ENCODE measurements at regions not wholly inside any gene's neighbourhood (a gene's known extent, or its start where the extent isn't known, plus 50 kb on each side); places are given as distances from the start of the nearest gene placed in this dataset.

DNA sequence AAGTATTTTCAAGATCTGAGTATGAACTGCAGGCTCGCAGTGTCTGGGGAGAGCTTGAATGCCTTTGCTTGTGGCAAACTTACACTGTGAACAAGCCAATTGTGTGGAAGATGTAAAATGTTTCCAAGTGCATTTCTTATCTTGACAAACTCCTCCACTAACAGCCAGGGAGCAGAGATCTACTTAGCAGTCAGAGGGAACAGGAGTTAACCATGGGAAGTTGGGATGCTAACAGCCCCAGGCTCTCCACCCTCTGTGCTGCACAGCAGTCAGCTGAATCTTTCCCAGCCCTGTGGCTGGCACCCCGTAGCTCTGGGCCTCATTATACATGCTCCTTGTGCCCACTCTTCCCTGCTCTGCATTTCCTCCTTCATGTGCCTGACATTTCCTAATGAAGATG, 450.2 kb downstream of the TSN start:
- Histone ChIP-seq H3K27ac (ENCODE audit: extremely low read depth, low read depth, low read length) (no peak overlapping the region), H3K4me3 (no peak overlapping the region), H3K4me2 (ENCODE audit: insufficient read depth, low read length) (no peak overlapping the region), H3K9me1 (ENCODE audit: control insufficient read depth, insufficient read depth, low read length) (no peaks in the 10 kb centered on the region), H3K27me3 (ENCODE audit: control insufficient read depth in 2 of 2, insufficient read depth in 2 of 2, low read length in 2 of 2) (no peaks in the 10 kb centered on the region), H3K4me1 (replicated peaks in 1 of 2; ENCODE audit: control insufficient read depth in 2 of 2, insufficient read depth in 2 of 2, low read length in 2 of 2) (no peaks in the 10 kb centered on the region), H4K20me1 (replicated peaks; ENCODE audit: control insufficient read depth, insufficient read depth, low read length) (no peaks in the 10 kb centered on the region), H3K9me3 (replicated peaks; ENCODE audit: control insufficient read depth, insufficient read depth, low read depth, low read length) (no peaks in the 10 kb centered on the region), H3K36me3 (ENCODE audit: control insufficient read depth, insufficient read depth, low read length) (no peaks in the 10 kb centered on the region), H3K79me2 (ENCODE audit: control insufficient read depth, insufficient read depth, low read length) (no peaks in the 10 kb centered on the region), H2AFZ (ENCODE audit: low read depth, low read length) (no peak overlapping the region), H3K9ac (ENCODE audit: insufficient read depth in 1 of 2, low read depth in 2 of 2, low read length in 2 of 2) (no peak overlapping the region)
- ChIA-PET POLR2A (no interaction called here), CTCF (ENCODE audit: low intra/inter-chr PET ratio) (no interaction called here)
- FAIRE-seq = no peak
- ATAC-seq = no peak
- no peak for DNase-seq (ENCODE audit: extremely low read depth in 1 of 4, low spot score in 3 of 4)
- intact Hi-C loops (cut with micrococcal nuclease) (no loop called here), in situ Hi-C loops (cut with MboI) (no loop called here)
- 0% methylated on average over 2 of the region's 2 CpGs for WGBS (ENCODE audit: insufficient coverage, low coverage, missing lambda C conversion rate)
- TF ChIP-seq, protein P1, sequence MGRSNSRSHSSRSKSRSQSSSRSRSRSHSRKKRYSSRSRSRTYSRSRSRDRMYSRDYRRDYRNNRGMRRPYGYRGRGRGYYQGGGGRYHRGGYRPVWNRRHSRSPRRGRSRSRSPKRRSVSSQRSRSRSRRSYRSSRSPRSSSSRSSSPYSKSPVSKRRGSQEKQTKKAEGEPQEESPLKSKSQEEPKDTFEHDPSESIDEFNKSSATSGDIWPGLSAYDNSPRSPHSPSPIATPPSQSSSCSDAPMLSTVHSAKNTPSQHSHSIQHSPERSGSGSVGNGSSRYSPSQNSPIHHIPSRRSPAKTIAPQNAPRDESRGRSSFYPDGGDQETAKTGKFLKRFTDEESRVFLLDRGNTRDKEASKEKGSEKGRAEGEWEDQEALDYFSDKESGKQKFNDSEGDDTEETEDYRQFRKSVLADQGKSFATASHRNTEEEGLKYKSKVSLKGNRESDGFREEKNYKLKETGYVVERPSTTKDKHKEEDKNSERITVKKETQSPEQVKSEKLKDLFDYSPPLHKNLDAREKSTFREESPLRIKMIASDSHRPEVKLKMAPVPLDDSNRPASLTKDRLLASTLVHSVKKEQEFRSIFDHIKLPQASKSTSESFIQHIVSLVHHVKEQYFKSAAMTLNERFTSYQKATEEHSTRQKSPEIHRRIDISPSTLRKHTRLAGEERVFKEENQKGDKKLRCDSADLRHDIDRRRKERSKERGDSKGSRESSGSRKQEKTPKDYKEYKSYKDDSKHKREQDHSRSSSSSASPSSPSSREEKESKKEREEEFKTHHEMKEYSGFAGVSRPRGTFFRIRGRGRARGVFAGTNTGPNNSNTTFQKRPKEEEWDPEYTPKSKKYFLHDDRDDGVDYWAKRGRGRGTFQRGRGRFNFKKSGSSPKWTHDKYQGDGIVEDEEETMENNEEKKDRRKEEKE (IDR thresholded peaks at IDR 0.05; ENCODE audit: borderline replicate concordance in 1 of 2, control insufficient read depth in 1 of 2, low read depth in 2 of 2, low read length in 1 of 2) = no peak
- TF ChIP-seq SIN3B (IDR thresholded peaks at IDR 0.05; ENCODE audit: low read depth) (no peak), FUS (optimal IDR thresholded peaks at IDR 0.05; ENCODE audit: low read depth, low read length) (no peak)
- no TSS peak for BruUV-seq (replicated peaks)

DNA sequence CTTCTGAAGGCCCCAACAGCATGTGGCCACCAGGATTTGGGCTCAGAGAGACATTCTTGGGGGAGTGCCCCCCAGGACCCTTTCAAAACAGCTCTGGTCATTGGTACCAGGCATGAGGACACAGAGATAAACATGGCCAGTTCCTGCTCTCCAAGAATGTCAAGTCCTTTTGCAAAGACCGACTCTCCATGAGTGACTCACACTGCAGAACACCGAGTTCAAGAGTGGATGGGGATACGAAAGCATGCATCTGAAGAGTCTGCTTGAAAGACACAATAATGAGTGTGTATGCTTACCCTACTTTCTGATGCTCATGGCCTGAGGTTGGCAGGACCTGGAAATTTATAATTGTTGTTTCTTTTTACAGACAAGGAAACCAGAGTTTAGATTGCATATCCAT, 450.6 kb downstream of the TSN start:
- TF ChIP-seq ZNF696 (CRISPR knock-in tag; conservative IDR thresholded peaks at IDR 0.05) = no peak
- no peak for TF ChIP-seq XRCC5 (IDR thresholded peaks at IDR 0.05; ENCODE audit: low read depth, low read length)
- TF ChIP-seq, protein P2, sequence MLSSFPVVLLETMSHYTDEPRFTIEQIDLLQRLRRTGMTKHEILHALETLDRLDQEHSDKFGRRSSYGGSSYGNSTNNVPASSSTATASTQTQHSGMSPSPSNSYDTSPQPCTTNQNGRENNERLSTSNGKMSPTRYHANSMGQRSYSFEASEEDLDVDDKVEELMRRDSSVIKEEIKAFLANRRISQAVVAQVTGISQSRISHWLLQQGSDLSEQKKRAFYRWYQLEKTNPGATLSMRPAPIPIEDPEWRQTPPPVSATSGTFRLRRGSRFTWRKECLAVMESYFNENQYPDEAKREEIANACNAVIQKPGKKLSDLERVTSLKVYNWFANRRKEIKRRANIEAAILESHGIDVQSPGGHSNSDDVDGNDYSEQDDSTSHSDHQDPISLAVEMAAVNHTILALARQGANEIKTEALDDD (IDR thresholded peaks at IDR 0.05) = no peak
- POLR2A ChIA-PET = no interaction called here
- Histone ChIP-seq H3K9me3 (replicated peaks; ENCODE audit: control insufficient read depth, insufficient read depth, low read depth, low read length) (no peaks in the 10 kb centered on the region), H3K27ac (ENCODE audit: extremely low read depth, low read depth, low read length) (no peak overlapping the region), H3K4me2 (ENCODE audit: insufficient read depth, low read length) (no peak overlapping the region), H3K4me3 (no peak overlapping the region), H3K9me1 (ENCODE audit: control insufficient read depth, insufficient read depth, low read length) (no peaks in the 10 kb centered on the region), H3K27me3 (ENCODE audit: control insufficient read depth in 2 of 2, insufficient read depth in 2 of 2, low read length in 2 of 2) (no peaks in the 10 kb centered on the region), H2AFZ (ENCODE audit: low read depth, low read length) (no peak overlapping the region), H4K20me1 (replicated peaks; ENCODE audit: control insufficient read depth, insufficient read depth, low read length) (no peaks in the 10 kb centered on the region), H3K79me2 (ENCODE audit: control insufficient read depth, insufficient read depth, low read length) (no peaks in the 10 kb centered on the region), H3K9ac (ENCODE audit: insufficient read depth in 1 of 2, low read depth in 2 of 2, low read length in 2 of 2) (no peak overlapping the region), H3K36me3 (ENCODE audit: control insufficient read depth, insufficient read depth, low read length) (no peaks in the 10 kb centered on the region), H3K4me1 (replicated peaks in 1 of 2; ENCODE audit: control insufficient read depth in 2 of 2, insufficient read depth in 2 of 2, low read length in 2 of 2) (no peaks in the 10 kb centered on the region)
- WGBS (ENCODE audit: insufficient coverage, low coverage, missing lambda C conversion rate) = 0% methylated on average over 3 of the region's 3 CpGs
- in situ Hi-C loops (cut with MboI) = no loop called here
- no peak for FAIRE-seq
- no TSS peak for BruUV-seq (replicated peaks)
- intact Hi-C loops (cut with micrococcal nuclease) = no loop called here
- CTCF ChIA-PET (ENCODE audit: low intra/inter-chr PET ratio) = no interaction called here
- no peak for DNase-seq (ENCODE audit: extremely low read depth in 1 of 4, low spot score in 3 of 4)
- no peak for ATAC-seq
